T47D (cell line): ENCODE measurements at regions not wholly inside any gene's neighbourhood (a gene's known extent, or its start where the extent isn't known, plus 50 kb on each side); places are given as distances from the start of the nearest gene placed in this dataset.

ENCODE experiments used
- DNase-seq, 2 experiments: peaks; one replicate each; pipeline versions ENCODE4 v3.0.0 to v3.0.0-alpha.2; 2011 to 2012; ENCODE audit warnings: low read depth in 1 of 2, low spot score in 1 of 2
- JUND ChIP-seq: IDR thresholded peaks from 2 replicates; pipeline ENCODE4 v1.6.1; 2012; ENCODE audit warnings: low read depth
- in situ Hi-C: cut with HindIII; loops from 2 replicates; pipeline ENCODE4 v1.10.0; 2016; ENCODE audit warnings: low sequenced_read_pairs, low pct_unique_long_range_greater_than_20kb

DNA sequence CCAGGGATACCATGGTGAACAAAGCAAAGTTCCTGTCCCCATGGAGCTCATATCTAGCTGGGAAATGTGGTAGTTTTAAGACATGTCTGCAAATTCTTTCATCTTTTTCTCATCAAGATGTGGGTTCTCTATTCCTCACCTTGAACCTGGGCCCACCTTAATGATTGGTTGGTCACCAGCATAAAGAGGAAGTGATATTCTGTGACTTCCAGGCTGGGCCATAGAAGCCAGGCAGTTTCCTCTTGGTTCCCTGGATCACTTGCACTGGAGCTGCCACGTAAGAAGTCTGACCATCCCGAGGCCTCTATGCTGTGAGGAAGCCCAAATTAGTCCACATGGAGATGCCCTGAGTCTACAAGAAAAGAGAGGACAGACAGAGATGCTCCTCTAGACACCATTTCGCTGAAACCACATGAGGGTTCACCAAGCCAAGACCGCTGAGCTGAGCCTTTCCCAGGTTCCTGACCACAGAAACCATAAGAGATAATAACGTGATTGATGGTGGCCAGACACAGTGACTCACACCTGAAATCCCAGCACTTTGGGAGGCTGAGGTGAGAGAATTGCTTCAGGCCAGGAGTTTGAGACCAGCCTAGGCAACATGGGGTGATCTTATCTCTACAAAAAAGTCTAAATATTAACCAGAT, 119.5 kb upstream of the ISX start:
- DNase-seq, result no peak
- no peak for TF ChIP-seq JUND
- in situ Hi-C loops, result no loop called here

DNA sequence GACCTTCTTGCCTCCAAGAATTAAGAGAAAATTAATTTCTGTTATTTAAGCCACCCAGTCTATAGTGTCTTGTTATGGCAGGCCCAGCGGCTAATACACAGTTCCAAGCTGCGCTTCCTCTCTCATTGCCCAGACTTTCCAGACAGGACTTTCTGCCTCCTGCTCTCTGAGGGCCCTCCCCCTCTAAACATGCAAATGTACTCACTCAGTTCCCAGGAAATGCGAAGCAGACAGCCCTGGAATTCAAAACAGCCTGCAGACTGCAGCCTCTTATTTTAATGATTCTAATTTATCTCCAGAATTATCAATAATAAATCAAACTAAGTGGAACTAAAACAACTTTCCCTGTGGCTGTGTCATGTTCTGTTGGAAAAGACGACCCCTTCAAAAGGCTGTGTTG, 115.5 kb upstream of the ISX start:
- TF ChIP-seq JUND, result no peak
- no peak for DNase-seq
- in situ Hi-C loops, result no loop called here

DNA sequence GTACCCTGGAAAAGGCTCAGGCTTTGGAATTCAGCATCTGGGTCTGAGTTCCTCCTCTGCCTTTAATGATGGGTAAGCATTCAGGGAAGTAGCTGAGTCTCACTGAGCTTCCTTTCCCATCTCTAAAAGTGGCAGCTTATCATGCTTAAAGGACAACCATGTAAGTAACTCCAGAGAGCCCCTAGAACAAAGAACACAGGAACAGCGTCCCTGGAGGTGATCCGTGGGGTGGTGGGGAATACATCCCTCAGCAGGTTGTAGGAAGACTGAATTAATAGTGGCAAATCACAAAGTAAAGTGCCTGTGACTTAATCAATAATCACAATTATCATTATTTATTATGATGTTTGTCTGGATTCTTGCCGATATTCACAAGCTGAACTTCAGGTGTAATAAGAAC, 114.7 kb upstream of the ISX start:
- no peak for DNase-seq
- no peak for TF ChIP-seq JUND
- in situ Hi-C loops, result no loop called here

DNA sequence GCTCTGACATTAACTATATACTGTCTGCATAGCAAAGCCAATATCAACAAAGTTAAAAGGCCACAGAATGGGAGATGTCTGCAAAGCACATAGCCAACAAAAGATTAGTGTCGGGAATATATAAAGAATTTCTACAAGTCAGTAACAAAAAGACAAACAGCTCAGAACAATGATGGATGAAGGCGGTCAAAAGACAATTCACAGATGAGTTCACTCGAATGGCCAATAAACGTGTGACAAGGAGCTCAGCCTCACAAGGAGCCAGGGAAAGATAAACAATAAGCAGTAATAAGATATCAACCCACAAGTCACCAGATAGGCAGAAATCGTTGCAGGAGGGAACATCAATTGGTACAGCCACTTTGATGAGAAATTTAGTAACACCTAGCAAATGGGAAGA, 106.0 kb upstream of the ISX start:
- in situ Hi-C loops, result no loop called here
- no peak for DNase-seq

DNA sequence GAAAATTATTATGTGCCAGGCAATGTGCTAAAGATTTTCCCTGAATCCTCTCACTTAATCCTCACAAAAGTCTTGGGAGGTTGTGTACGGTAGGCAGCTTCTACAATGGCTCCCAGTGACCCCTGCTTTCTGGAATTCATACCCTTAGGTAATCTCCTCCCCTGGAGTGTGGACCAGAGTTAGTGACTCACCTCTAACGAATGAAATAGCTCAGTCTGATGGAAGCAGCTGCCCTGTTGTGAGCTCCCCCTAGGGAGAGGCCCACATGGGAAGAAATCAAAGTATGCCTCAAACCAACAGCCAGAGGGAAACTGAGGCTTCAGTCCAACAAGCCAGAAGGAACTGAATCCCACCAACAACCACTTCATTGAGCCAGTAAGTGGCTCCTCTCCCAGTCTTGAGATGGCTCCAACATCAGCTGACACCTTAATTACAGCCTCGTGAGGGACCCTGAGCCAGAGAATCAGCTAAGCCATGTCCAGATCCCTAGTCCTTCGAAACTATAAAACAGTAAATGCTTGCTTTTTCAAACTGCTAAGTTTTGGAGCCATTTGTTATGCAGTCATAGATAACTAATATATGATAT, 98.9 kb upstream of the ISX start:
- in situ Hi-C loops, result no loop called here
- TF ChIP-seq JUND, result no peak
- DNase-seq, result no peak

More for the DNA sequence above, 106.0 kb upstream of the ISX start:
- TF ChIP-seq JUND, result no peak

DNA sequence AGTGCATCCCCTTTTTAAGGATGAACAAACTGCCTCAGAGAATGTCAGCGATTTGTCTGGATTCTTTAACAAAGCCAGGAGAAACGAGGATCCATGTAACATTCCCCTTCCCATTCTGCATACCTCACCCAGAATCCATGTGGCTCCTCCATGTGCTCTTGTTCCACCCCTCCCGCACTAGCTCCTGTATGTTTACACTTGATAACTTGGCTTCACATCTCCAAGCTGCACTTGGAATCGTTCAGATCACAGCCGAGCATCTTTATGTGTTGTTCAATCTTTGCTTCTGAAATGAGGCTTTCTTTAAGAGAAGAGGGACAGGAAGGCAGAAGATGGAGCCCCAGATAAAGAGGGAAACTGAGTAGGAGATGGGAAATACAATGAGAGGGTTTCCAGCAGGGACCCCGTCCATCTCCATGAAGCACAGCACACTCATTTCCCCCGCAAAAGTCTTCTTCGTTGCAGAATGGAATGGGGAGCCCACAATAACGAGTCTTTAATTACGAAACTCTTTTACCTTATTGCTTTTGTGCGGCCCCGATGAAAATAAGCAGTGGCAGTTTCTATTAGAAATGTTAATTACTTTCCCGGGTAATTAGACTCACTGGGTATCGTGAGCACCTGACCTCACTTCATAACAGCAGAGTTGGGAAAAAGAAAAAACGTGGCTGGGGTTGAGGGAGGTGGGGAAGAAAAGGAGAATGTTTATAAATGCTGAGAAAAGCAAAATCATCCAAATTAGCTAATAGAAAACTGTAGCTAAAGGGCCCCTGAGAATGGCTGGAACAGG, 96.8 kb upstream of the ISX start:
- no peak for DNase-seq
- in situ Hi-C loops, result no loop called here
- no peak for TF ChIP-seq JUND

DNA sequence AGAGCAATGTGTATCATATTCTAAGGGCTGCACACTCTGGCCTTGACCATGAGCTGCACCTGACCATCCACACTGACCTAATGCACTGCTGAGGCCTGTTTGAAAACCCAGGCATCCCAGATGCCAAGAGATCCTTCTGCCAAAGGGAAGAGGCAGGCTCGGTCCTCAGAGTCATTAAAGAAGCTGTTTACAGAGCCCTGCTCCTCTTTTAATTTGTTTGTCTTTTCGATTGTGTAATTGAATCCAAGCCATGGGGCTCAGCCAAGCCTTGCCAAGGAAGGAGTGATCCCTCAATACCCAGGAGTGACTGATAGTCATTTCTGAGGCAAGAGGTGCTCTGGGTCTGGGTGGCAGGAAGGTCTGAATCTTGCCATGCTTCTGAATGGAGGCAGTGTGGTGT, 94.5 kb upstream of the ISX start:
- DNase-seq, result no peak
- in situ Hi-C loops, result no loop called here
- TF ChIP-seq JUND, result no peak

DNA sequence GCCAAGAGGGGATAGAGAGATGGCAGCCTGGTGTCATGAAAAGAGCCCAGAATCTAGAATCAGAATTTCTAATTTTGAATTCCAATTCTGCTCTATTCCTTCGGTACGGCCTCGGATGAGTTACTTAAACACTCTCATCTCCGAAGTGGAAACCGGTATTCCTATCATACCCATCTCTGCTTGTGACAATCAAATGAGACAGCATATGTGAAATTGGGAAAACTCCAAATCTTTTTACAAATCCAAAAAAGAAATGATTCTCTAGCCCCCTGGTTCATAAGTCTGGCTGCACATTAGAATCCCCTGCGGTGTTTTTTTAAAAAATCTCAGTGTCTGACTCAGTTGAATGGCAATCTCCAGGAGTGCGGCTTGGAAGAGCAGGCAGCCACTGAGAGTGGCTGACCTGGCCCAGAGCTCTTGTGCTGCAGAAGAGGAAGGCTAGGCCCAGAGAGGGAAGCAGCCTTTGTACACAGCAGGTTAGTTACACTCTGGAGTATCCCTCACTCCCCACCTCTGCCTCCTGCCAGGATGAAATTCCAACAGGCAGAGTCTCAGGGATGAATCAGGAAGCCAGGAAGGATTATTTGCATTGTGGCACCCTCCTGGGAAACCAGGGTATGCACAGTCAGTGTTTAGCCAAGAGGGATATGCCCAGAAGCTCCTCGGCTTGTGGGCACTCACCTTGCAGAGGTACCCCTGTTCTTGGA, 93.6 kb upstream of the ISX start:
- in situ Hi-C loops, result no loop called here
- no peak for DNase-seq
- no peak for TF ChIP-seq JUND

DNA sequence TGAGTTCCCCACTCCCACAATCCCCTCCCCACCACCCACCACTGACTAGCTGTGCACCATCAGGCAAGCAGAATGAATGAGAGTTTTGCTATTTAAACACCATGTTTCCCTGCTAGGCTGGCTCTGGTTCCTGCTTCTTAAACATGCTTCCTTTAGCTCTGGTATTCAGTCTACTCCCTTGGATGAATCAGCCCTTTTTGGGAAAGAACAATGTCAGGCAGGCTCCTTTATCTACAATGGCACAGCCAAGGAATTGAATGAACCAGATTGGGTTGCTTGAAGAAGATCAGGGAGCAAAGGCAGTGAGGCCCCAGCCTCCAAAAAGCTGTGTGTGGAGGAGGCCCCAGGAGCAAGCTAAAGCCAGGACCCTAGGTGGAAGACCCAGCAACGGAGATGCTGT, 92.9 kb upstream of the ISX start:
- in situ Hi-C loops, result no loop called here
- DNase-seq, result no peak
- TF ChIP-seq JUND, result no peak

DNA sequence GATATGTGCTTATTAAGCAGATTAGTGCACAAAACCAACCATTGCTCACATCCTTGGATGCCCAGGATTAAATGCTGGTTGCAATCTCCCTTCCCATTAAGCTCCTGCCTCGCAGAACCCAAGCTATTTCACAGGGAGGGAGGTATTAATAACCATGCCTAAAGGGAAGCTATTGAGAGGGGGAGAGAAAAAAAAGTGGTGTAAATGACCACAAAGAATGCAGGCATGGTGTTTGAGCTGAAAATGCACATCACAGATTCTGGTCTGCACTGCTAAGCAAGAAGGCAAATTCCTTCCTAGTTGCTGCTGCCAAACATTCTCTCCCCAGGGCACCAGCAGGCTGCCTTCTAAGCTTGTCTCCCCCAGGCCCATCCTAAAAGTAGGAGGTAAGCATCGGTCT, 92.0 kb upstream of the ISX start:
- TF ChIP-seq JUND, result no peak
- in situ Hi-C loops, result no loop called here
- no peak for DNase-seq

DNA sequence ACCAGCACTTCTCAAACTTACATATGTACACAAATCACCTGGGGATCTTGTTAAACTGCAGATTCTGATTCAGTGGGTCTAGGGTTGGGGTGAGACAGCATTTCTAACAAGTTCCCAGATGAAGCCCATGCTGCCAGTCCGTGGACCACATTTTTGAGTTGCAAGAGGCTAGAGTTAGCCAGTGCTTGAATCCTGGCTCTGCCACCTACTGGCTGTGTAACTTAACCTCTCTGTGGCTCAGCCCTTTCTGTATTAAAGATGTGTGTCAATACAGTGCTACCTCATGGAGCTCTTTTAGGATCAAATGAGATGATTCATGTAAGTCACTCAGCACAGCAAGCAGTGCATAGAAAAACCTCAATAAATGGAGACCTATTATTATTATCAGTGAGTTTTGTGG, 90.2 kb upstream of the ISX start:
- in situ Hi-C loops, result no loop called here
- TF ChIP-seq JUND, result no peak
- peak in 1 of 2 experiments; percentile 1 for DNase-seq

DNA sequence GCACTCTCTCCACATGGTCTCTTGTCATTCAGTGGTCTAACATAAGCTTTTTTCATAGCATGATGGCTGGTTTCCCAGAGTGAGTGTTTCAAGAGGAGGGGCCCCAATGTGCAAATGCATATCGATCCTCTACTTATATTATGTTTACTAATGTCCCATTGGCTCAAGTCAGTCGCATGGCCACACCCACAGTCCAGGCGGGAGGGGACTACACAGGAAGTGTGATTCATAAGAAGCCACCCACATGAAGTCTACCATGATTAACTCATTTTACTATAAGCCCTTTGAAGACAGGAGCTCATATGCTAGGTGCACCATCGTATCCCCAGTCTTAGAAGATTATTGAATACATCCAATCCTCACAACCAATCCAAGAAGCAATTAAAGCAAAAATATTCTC, 89.5 kb upstream of the ISX start:
- in situ Hi-C loops, result no loop called here
- TF ChIP-seq JUND, result no peak
- DNase-seq, result no peak

DNA sequence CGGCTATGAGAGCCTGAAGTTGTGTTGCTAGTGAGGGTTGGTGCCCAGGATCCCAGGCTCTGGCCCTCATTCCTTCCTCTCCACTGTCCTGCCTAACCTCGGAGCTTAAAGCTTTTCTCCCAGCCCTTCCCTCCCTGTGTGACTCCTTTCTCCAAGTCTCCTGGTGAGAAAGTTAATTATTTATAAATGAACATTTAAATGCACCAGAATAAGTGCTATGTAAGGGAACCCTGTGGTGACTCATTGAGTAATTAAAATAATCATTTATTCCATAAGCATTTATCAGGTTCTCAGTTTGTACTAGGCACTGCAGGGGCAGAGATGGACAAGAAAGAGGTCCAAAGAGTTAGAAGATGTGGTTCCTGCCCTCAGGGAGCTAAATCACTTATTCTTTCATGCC, 89.1 kb upstream of the ISX start:
- TF ChIP-seq JUND, result no peak
- DNase-seq, result no peak
- in situ Hi-C loops, result no loop called here
